ENCODE measurements at regions not wholly inside any gene's neighbourhood (a gene's known extent, or its start where the extent isn't known, plus 50 kb on each side); places are given as distances from the start of the nearest gene placed in this dataset.

DNA sequence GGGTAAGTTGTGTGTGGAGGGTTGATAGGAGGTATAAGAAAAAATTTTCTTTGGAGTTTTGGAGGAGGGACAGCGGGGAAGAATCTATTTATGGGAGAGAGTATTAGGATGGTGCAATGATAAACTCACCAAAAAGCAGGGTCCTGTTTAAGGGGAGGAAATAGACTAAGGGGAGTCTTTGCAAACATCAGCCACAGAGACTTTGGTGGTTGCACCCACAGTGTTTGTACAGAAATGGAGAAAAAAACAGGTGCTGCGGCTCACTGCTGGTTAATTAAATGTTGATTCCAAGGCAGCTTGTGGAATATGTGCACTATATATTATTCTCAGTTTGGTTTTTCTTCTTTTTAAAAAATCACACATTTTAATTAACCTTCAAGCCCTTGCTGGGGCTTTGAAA is 182.1 kb downstream of the NECTIN3 start:
- intact Hi-C loops (cut with DNase I): no loop called here
- Histone ChIP-seq H3K27ac (no peak overlapping the region), H3K9me3 (no peaks in the 10 kb centered on the region), H3K36me3 (ENCODE audit: insufficient read depth in 1 of 2, low read depth in 1 of 2) (no peaks in the 10 kb centered on the region), H3K4me1 (no peaks in the 10 kb centered on the region), H3K27me3 (ENCODE audit: insufficient read depth in 3 of 3, low read length in 2 of 3) (peaks cover 0 to 2% (median 0%) of the 10 kb centered on the region in 3 donors), H3K4me3 (no peak overlapping the region)
- TF ChIP-seq, protein P1, sequence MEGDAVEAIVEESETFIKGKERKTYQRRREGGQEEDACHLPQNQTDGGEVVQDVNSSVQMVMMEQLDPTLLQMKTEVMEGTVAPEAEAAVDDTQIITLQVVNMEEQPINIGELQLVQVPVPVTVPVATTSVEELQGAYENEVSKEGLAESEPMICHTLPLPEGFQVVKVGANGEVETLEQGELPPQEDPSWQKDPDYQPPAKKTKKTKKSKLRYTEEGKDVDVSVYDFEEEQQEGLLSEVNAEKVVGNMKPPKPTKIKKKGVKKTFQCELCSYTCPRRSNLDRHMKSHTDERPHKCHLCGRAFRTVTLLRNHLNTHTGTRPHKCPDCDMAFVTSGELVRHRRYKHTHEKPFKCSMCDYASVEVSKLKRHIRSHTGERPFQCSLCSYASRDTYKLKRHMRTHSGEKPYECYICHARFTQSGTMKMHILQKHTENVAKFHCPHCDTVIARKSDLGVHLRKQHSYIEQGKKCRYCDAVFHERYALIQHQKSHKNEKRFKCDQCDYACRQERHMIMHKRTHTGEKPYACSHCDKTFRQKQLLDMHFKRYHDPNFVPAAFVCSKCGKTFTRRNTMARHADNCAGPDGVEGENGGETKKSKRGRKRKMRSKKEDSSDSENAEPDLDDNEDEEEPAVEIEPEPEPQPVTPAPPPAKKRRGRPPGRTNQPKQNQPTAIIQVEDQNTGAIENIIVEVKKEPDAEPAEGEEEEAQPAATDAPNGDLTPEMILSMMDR (IDR thresholded peaks at IDR 0.05): no peak
- WGBS, 3 donors: 91 to 97% (median 96%) methylated on average over 2 of the region's 2 CpGs
- DNase-seq (no peak), ATAC-seq (no peak)

DNA sequence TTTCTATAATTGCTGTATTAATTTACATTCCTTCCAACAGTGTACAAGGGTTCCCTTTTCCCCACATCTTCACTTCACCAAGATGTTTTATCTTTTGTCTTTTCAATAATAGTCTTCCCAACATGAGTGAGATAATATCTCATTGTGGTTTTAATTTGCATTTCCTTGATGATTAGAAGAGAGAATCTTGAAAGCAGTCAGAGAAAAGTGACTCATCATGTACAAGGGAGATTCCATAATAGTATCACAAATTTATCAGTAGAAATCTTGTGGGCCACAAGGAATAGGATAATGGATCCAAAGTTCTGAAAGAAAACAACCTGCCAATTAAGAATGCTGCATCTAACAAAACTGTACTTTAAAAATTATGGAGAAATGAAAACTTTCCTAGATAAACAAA is 189.3 kb downstream of the NECTIN3 start:
- Histone ChIP-seq H3K9me3 (peaks cover 2% of the 10 kb centered on the region), H3K36me3 (ENCODE audit: insufficient read depth in 1 of 2, low read depth in 1 of 2) (no peaks in the 10 kb centered on the region), H3K27me3 (ENCODE audit: insufficient read depth in 3 of 3, low read length in 2 of 3) (no peaks in the 10 kb centered on the region), H3K4me1 (no peaks in the 10 kb centered on the region), H3K27ac (no peak overlapping the region), H3K4me3 (no peak overlapping the region)
- intact Hi-C loops (cut with DNase I): no loop called here
- ATAC-seq (no peak), DNase-seq (no peak)
- TF ChIP-seq, protein P1 (IDR thresholded peaks at IDR 0.05): no peak

DNA sequence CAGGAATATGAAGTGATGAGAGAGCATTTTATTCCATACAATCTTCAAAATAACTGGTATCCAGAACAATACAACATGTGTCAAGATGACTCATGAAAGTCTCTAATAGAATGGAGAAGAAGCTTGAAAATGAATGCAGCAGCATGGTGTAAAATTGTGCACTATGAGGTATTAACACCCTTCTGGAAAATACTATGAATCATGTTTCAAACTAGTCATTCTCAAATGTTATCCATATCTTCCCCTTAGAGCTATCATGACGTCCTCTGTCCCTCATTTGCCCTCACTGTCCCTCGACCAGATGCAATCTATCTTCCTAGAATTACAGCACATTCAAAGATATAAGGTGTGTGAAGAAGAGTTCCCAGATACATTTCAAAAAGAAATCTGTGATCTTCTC is 198.2 kb downstream of the NECTIN3 start:
- no peak overlapping the region for H3K4me3 ChIP-seq
- H3K4me1 ChIP-seq: no peaks in the 10 kb centered on the region
- intact Hi-C loops (cut with DNase I): no loop called here
- WGBS, 3 donors: 35 to 45% (median 44%) methylated on average over 2 of the region's 2 CpGs
- no peaks in the 10 kb centered on the region for H3K36me3 ChIP-seq (ENCODE audit: insufficient read depth in 1 of 2, low read depth in 1 of 2)
- TF ChIP-seq, protein P1 (IDR thresholded peaks at IDR 0.05): no peak
- no peak for DNase-seq
- no peak overlapping the region for H3K27ac ChIP-seq
- H3K9me3 ChIP-seq: peaks cover 3% of the 10 kb centered on the region
- ATAC-seq: no peak
- H3K27me3 ChIP-seq (ENCODE audit: insufficient read depth in 3 of 3, low read length in 2 of 3): no peaks in the 10 kb centered on the region

DNA sequence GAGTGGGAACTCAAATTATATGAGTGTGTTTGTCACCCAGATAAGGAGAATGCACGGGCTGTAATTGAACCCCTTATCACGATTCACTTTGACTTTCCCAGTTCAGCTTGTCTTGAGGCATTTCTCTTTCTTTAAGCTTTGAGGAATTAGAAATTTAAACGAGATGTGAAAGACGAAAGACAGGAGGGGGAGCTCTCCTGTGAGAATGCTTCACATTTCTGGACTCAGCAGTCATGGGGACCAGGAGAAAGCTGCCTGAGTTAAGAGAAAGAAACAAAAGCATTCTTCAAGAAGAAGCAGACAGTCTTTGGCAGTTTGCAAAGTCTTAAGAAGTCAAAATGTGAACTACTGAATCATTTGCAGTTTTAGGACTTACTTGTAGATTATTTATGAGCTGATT is 205.6 kb downstream of the NECTIN3 start:
- H3K36me3 ChIP-seq (ENCODE audit: insufficient read depth in 1 of 2, low read depth in 1 of 2): no peaks in the 10 kb centered on the region
- ATAC-seq (no peak), DNase-seq (no peak)
- no peaks in the 10 kb centered on the region for H3K9me3 ChIP-seq
- no peak overlapping the region for H3K4me3 ChIP-seq
- intact Hi-C loops (cut with DNase I): no loop called here
- 18 to 23% (median 23%) methylated on average over 4 of the region's 4 CpGs for WGBS, 3 donors
- H3K4me1 ChIP-seq: no peaks in the 10 kb centered on the region
- TF ChIP-seq, protein P1 (IDR thresholded peaks at IDR 0.05): no peak
- no peak overlapping the region for H3K27ac ChIP-seq
- H3K27me3 ChIP-seq (ENCODE audit: insufficient read depth in 3 of 3, low read length in 2 of 3): no peaks in the 10 kb centered on the region

DNA sequence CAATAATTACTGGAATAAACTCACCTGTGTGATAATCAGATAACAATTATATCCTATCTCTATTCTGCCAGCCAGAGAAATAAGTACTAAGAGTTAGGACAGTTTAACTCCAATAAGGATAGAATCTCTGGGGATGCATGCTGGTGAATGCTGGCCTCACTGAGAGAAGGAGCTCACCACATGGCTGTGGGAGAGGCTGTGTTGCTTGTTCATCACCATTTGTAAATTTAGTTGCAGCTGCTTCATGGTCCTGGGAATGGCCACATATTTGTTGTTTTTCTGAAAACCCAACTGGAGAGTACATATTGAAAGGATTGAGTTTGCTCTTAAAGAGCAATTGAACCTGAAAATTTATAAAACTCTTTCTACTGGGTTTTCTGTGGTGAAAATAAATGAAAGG is 207.3 kb downstream of the NECTIN3 start:
- Histone ChIP-seq H3K9me3 (no peaks in the 10 kb centered on the region), H3K4me3 (no peak overlapping the region), H3K4me1 (no peaks in the 10 kb centered on the region), H3K36me3 (ENCODE audit: insufficient read depth in 1 of 2, low read depth in 1 of 2) (no peaks in the 10 kb centered on the region), H3K27ac (no peak overlapping the region), H3K27me3 (ENCODE audit: insufficient read depth in 3 of 3, low read length in 2 of 3) (no peaks in the 10 kb centered on the region)
- no peak for DNase-seq
- TF ChIP-seq, protein P1 (IDR thresholded peaks at IDR 0.05): no peak
- ATAC-seq: no peak
- intact Hi-C loops (cut with DNase I): no loop called here
